SK-N-MC (cell line): ENCODE measurements at regions not wholly inside any gene's neighbourhood (a gene's known extent, or its start where the extent isn't known, plus 50 kb on each side); places are given as distances from the start of the nearest gene placed in this dataset.

Source experiments
- EZH2 ChIP-seq: fragments of 200-600 bp; sonication (generic); IDR thresholded peaks from one replicate; pipeline ENCODE4 v1.6.1; 2017; ENCODE audit warnings: antibody characterized with exemption
- POLR2AphosphoS5 ChIP-seq: IDR thresholded peaks from 2 replicates; pipeline ENCODE4 v1.6.1; 2012; ENCODE audit warnings: mild to moderate bottlenecking, low read depth, low read length, borderline replicate concordance

- TF ChIP-seq EZH2 (no peak), POLR2AphosphoS5 (no peak)
Measured at GRCh38 chr15:25170781-25171110, 216.0 kb downstream of the SNRPN start.
